MM.1S (cell line): ENCODE measurements at regions not wholly inside any gene's neighbourhood (a gene's known extent, or its start where the extent isn't known, plus 50 kb on each side); places are given as distances from the start of the nearest gene placed in this dataset.

Source experiments
- EZH2 ChIP-seq: fragments of 300-600 bp; sonication (generic); optimal IDR thresholded peaks from 2 replicates; pipeline ENCODE3; 2017; ENCODE audit warnings: low read depth, mild to moderate bottlenecking, antibody characterized with exemption, low read length, mixed read lengths
- TF ChIP-seq, protein P1 (sequence below): fragments of 300-600 bp; sonication (generic); IDR thresholded peaks from 2 replicates; pipeline ENCODE4 v1.5.1; 2016; ENCODE audit warnings: antibody characterized with exemption, low read length, mixed read lengths

DNA sequence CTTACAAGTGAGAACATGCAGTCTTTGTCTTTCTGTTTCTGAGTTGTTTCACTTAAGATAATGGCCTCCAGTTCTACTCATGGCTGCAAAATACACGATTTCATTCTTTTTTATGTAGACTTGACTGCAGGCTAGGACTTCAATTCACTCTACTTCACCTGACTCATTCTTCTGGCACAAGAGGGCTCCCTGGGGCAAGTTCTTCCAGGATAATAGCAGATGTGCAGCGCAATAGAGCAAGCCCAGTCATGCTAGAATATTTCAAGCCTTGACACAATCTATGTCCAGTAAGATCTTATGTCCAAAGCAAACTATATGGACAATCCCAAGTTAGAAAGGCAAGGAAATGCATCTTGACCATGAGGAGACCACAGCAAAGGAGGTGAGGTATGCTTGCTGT lies 211.7 kb upstream of the GADL1 start:
- TF ChIP-seq, protein P1, sequence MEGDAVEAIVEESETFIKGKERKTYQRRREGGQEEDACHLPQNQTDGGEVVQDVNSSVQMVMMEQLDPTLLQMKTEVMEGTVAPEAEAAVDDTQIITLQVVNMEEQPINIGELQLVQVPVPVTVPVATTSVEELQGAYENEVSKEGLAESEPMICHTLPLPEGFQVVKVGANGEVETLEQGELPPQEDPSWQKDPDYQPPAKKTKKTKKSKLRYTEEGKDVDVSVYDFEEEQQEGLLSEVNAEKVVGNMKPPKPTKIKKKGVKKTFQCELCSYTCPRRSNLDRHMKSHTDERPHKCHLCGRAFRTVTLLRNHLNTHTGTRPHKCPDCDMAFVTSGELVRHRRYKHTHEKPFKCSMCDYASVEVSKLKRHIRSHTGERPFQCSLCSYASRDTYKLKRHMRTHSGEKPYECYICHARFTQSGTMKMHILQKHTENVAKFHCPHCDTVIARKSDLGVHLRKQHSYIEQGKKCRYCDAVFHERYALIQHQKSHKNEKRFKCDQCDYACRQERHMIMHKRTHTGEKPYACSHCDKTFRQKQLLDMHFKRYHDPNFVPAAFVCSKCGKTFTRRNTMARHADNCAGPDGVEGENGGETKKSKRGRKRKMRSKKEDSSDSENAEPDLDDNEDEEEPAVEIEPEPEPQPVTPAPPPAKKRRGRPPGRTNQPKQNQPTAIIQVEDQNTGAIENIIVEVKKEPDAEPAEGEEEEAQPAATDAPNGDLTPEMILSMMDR: no peak
- TF ChIP-seq EZH2: no peak
